SK-N-SH treated with all-trans-retinoic acid at 6 μM for 48 hours (cell line): ENCODE measurements at regions not wholly inside any gene's neighbourhood (a gene's known extent, or its start where the extent isn't known, plus 50 kb on each side); places are given as distances from the start of the nearest gene placed in this dataset.

Source experiments
- ARNTL ChIP-seq: fragments of 450-650 bp; formaldehyde crosslinking; IDR thresholded peaks from 2 replicates; pipeline ENCODE4 v1.5.0; 2020; ENCODE audit warnings: low read depth, mild to moderate bottlenecking, moderate library complexity, borderline replicate concordance
- TF ChIP-seq, protein P1 (sequence below): fragments of 250-450 bp; sonication (Bioruptor Pico); IDR thresholded peaks from 2 replicates; pipeline ENCODE4 v1.8.0; 2020; ENCODE audit warnings: mild to moderate bottlenecking, moderate library complexity, borderline replicate concordance

DNA sequence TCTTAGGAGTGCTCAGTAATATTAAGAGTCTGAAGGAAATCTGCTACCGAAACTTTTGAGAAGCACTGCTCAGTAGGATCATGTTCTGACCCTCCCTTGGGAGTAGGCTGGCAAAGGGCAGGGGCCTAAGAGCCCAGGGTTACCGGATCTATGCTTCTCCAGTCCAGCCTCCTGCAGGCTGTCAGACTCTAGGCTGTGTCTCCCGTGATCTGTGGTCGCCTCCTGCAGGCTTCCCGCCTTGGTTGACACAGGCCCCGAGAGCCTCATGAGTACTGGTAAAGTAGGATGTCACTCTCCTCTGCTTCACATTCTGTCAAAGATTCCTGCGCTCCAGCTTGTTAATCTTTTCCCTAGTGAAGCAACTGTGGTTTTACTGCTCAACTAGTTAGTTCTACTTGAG is 647.8 kb upstream of the RAB6C start:
- TF ChIP-seq, protein P1, sequence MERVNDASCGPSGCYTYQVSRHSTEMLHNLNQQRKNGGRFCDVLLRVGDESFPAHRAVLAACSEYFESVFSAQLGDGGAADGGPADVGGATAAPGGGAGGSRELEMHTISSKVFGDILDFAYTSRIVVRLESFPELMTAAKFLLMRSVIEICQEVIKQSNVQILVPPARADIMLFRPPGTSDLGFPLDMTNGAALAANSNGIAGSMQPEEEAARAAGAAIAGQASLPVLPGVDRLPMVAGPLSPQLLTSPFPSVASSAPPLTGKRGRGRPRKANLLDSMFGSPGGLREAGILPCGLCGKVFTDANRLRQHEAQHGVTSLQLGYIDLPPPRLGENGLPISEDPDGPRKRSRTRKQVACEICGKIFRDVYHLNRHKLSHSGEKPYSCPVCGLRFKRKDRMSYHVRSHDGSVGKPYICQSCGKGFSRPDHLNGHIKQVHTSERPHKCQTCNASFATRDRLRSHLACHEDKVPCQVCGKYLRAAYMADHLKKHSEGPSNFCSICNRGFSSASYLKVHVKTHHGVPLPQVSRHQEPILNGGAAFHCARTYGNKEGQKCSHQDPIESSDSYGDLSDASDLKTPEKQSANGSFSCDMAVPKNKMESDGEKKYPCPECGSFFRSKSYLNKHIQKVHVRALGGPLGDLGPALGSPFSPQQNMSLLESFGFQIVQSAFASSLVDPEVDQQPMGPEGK (CRISPR knock-in tag), result no peak
- TF ChIP-seq ARNTL (CRISPR knock-in tag), result no peak
